ENCODE measurements at regions not wholly inside any gene's neighbourhood (a gene's known extent, or its start where the extent isn't known, plus 50 kb on each side); places are given as distances from the start of the nearest gene placed in this dataset.

- TF ChIP-seq POLR2A (IDR thresholded peaks at IDR 0.05) (no peak), CTCF (IDR thresholded peaks at IDR 0.05) (no peak), POLR2AphosphoS5 (IDR thresholded peaks at IDR 0.05) (no peak)
Observed at GRCh38 chr2:235223011-235223410, 270.8 kb upstream of the AGAP1 start.
